KMS-11 (cell line): ENCODE measurements at regions not wholly inside any gene's neighbourhood (a gene's known extent, or its start where the extent isn't known, plus 50 kb on each side); places are given as distances from the start of the nearest gene placed in this dataset.

Experiments
- H2AFZ ChIP-seq: fragments of 200-600 bp; sonication (generic); 2 replicates; pipeline ENCODE4 v1.6.1; 2016; ENCODE audit warnings: antibody characterized with exemption, mixed run types, low read depth
- H3K27ac ChIP-seq: fragments of 200-600 bp; sonication (generic); 2 replicates; pipeline ENCODE4 v1.6.1; 2016; ENCODE audit warnings: mild to moderate bottlenecking, mixed run types
- H3K27me3 ChIP-seq: fragments of 200-600 bp; sonication (generic); 2 replicates; pipeline ENCODE4 v1.6.1; 2017; ENCODE audit warnings: mild to moderate bottlenecking, low read depth, mixed run types, moderate library complexity; ENCODE audit not compliant: insufficient read depth
- H3K36me3 ChIP-seq: fragments of 200-600 bp; sonication (generic); 2 replicates; pipeline ENCODE4 v1.6.1; 2017; ENCODE audit warnings: mild to moderate bottlenecking, mixed run types; ENCODE audit not compliant: insufficient read depth
- H3K4me1 ChIP-seq: fragments of 200-600 bp; sonication (generic); 2 replicates; pipeline ENCODE4 v1.6.1; 2016; ENCODE audit warnings: mild to moderate bottlenecking, low read depth, mixed run types; ENCODE audit not compliant: poor library complexity, severe bottlenecking
- H3K4me2 ChIP-seq: fragments of 200-600 bp; sonication (generic); 2 replicates; pipeline ENCODE4 v1.7.0; 2016; ENCODE audit warnings: mild to moderate bottlenecking, mixed run types
- H3K4me3 ChIP-seq: fragments of 200-600 bp; sonication (generic); IDR thresholded peaks from 2 replicates; pipeline ENCODE4 v1.6.1; 2017; ENCODE audit warnings: low read depth, low read length, mixed read lengths; ENCODE audit not compliant: insufficient read depth
- H3K79me2 ChIP-seq: fragments of 200-600 bp; sonication (generic); 2 replicates; pipeline ENCODE4 v1.6.1; 2016; ENCODE audit warnings: low read depth, mixed run types; ENCODE audit not compliant: insufficient read depth
- H3K9ac ChIP-seq: fragments of 200-600 bp; sonication (generic); 2 replicates; pipeline ENCODE4 v1.6.1; 2016; ENCODE audit warnings: mild to moderate bottlenecking, mixed run types
- H4K20me1 ChIP-seq: fragments of 200-600 bp; sonication (generic); 2 replicates; pipeline ENCODE4 v1.6.1; 2016; ENCODE audit warnings: mild to moderate bottlenecking, mixed run types; ENCODE audit not compliant: insufficient read depth
- CTCF ChIP-seq: fragments of 200-600 bp; sonication (generic); conservative IDR thresholded peaks from 2 replicates; pipeline ENCODE4 v1.6.1; 2017; ENCODE audit warnings: low read depth, mild to moderate bottlenecking, antibody characterized with exemption, low read length, moderate library complexity, mixed read lengths

GRCh38 chr9:105044518-105044917 lies 116.6 kb upstream of the ABCA1 start:
- H3K4me3 ChIP-seq: no peak overlapping the region
- H3K4me1 ChIP-seq: no peaks in the 10 kb centered on the region
- H3K79me2 ChIP-seq: no peaks in the 10 kb centered on the region
- no peak overlapping the region for H3K9ac ChIP-seq
- no peaks in the 10 kb centered on the region for H3K36me3 ChIP-seq
- H4K20me1 ChIP-seq: no peaks in the 10 kb centered on the region
- no peak overlapping the region for H3K27ac ChIP-seq
- no peak for TF ChIP-seq CTCF
- H3K4me2 ChIP-seq: no peak overlapping the region
- no peaks in the 10 kb centered on the region for H3K27me3 ChIP-seq
- no peak overlapping the region for H2AFZ ChIP-seq

- H3K4me3 ChIP-seq: no peak overlapping the region
- H3K36me3 ChIP-seq: no peaks in the 10 kb centered on the region
- H3K79me2 ChIP-seq: no peaks in the 10 kb centered on the region
- H2AFZ ChIP-seq: no peak overlapping the region
- no peak overlapping the region for H3K27ac ChIP-seq
- H3K27me3 ChIP-seq: no peaks in the 10 kb centered on the region
- TF ChIP-seq CTCF: no peak
- no peak overlapping the region for H3K9ac ChIP-seq
- H4K20me1 ChIP-seq: no peaks in the 10 kb centered on the region
- H3K4me1 ChIP-seq: no peaks in the 10 kb centered on the region
- H3K4me2 ChIP-seq: no peak overlapping the region
These were observed 119.2 kb upstream of the ABCA1 start for GRCh38 chr9:105046907-105047741.

GRCh38 chr9:105047742-105048041 lies 119.7 kb upstream of the ABCA1 start:
- no peak overlapping the region for H3K4me3 ChIP-seq
- no peaks in the 10 kb centered on the region for H3K27me3 ChIP-seq
- H3K4me2 ChIP-seq: no peak overlapping the region
- H3K9ac ChIP-seq: no peak overlapping the region
- H3K36me3 ChIP-seq: no peaks in the 10 kb centered on the region
- no peaks in the 10 kb centered on the region for H4K20me1 ChIP-seq
- H3K27ac ChIP-seq: no peak overlapping the region
- H3K4me1 ChIP-seq: no peaks in the 10 kb centered on the region
- H2AFZ ChIP-seq: no peak overlapping the region
- no peaks in the 10 kb centered on the region for H3K79me2 ChIP-seq
- no peak for TF ChIP-seq CTCF

- Histone ChIP-seq H3K4me2 (no peak overlapping the region), H3K4me1 (no peaks in the 10 kb centered on the region), H3K27me3 (no peaks in the 10 kb centered on the region), H2AFZ (no peak overlapping the region), H3K79me2 (no peaks in the 10 kb centered on the region), H3K27ac (no peak overlapping the region), H3K9ac (no peak overlapping the region), H3K4me3 (no peak overlapping the region), H4K20me1 (no peaks in the 10 kb centered on the region), H3K36me3 (no peaks in the 10 kb centered on the region)
- TF ChIP-seq CTCF: no peak
These were observed 120.4 kb upstream of the ABCA1 start for GRCh38 chr9:105048331-105048730.
